Neural progenitor cell (in vitro differentiated cells): ENCODE measurements at regions not wholly inside any gene's neighbourhood (a gene's known extent, or its start where the extent isn't known, plus 50 kb on each side); places are given as distances from the start of the nearest gene placed in this dataset.

ENCODE experiments used
- DNase-seq: peaks from one replicate; pipeline ENCODE4 v3.0.0-alpha.2; 2016; ENCODE audit warnings: low spot score
- H2AFZ ChIP-seq: fragments of 200-600 bp; sonication (generic); replicated peaks from 2 replicates; pipeline ENCODE4 v1.6.1; 2016; ENCODE audit warnings: antibody characterized with exemption
- H3F3A ChIP-seq: fragments of 200-600 bp; sonication (generic); 2 replicates; pipeline ENCODE4 v1.6.1; 2016; ENCODE audit warnings: antibody characterized with exemption, low read depth
- H3K27ac ChIP-seq: fragments of 200-600 bp; sonication (generic); 2 replicates; pipeline ENCODE4 v1.5.1; 2016; ENCODE audit warnings: mild to moderate bottlenecking
- H3K27me3 ChIP-seq: fragments of 200-600 bp; sonication (generic); 2 replicates; pipeline ENCODE4 v1.6.1; 2016; ENCODE audit warnings: mild to moderate bottlenecking, moderate library complexity
- H3K36me3 ChIP-seq: fragments of 200-600 bp; sonication (generic); 2 replicates; pipeline ENCODE4 v1.5.1; 2016
- H3K4me1 ChIP-seq: fragments of 200-600 bp; sonication (generic); 2 replicates; pipeline ENCODE4 v1.6.1; 2016; ENCODE audit warnings: mixed run types
- H3K4me2 ChIP-seq: fragments of 200-600 bp; sonication (generic); 2 replicates; pipeline ENCODE4 v1.6.1; 2016
- H3K4me3 ChIP-seq: fragments of 200-600 bp; sonication (generic); 2 replicates; pipeline ENCODE4 v1.5.1; 2016
- H3K79me2 ChIP-seq: fragments of 200-600 bp; sonication (generic); 2 replicates; pipeline ENCODE4 v1.6.1; 2016; ENCODE audit warnings: low read depth
- H3K9ac ChIP-seq: fragments of 200-600 bp; sonication (generic); 2 replicates; pipeline ENCODE4 v1.6.1; 2016
- H3K9me3 ChIP-seq: fragments of 200-600 bp; sonication (generic); 2 replicates; pipeline ENCODE4 v1.5.1; 2016; ENCODE audit warnings: low read depth
- H4K20me1 ChIP-seq: fragments of 200-600 bp; sonication (generic); 2 replicates; pipeline ENCODE4 v1.6.1; 2016; ENCODE audit warnings: low read depth
- H3K27ac Mint-ChIP-seq: 3 replicates; pipeline ENCODE4 v1.8.0; 2021; ENCODE audit warnings: mixed read lengths
- H3K27me3 Mint-ChIP-seq: 2 replicates; pipeline ENCODE4 v1.8.0; 2022; ENCODE audit warnings: low read depth, mild to moderate bottlenecking, inconsistent platforms, moderate library complexity, mixed read lengths; ENCODE audit not compliant: insufficient read depth
- H3K36me3 Mint-ChIP-seq: 3 replicates; pipeline ENCODE4 v1.8.0; 2021; ENCODE audit warnings: mixed read lengths
- H3K4me1 Mint-ChIP-seq: 3 replicates; pipeline ENCODE4 v1.8.0; 2021; ENCODE audit warnings: mixed read lengths
- H3K4me3 Mint-ChIP-seq: 3 replicates; pipeline ENCODE4 v1.8.0; 2021; ENCODE audit warnings: mild to moderate bottlenecking, moderate library complexity, mixed read lengths
- H3K9me3 Mint-ChIP-seq: 3 replicates; pipeline ENCODE4 v1.8.0; 2020; ENCODE audit warnings: mixed read lengths
- CTCF ChIP-seq: fragments of 200-600 bp; sonication (generic); IDR thresholded peaks from 2 replicates; pipeline ENCODE4 v1.5.1; 2017; ENCODE audit warnings: antibody characterized with exemption, mild to moderate bottlenecking
- EZH2 ChIP-seq: fragments of 200-600 bp; sonication (generic); IDR thresholded peaks from 2 replicates; pipeline ENCODE4 v1.6.1; 2017; ENCODE audit warnings: antibody characterized with exemption, mild to moderate bottlenecking, moderate library complexity
- EZH2phosphoT487 ChIP-seq: fragments of 200-600 bp; sonication (generic); IDR thresholded peaks from 2 replicates; pipeline ENCODE4 v1.6.1; 2017; ENCODE audit warnings: antibody characterized with exemption

- H3K36me3 Mint-ChIP-seq: no peaks in the 10 kb centered on the region
- DNase-seq: no peak
- H3K9me3 Mint-ChIP-seq: no peaks in the 10 kb centered on the region
- Histone ChIP-seq H3K4me2 (no peak overlapping the region), H3K9me3 (no peaks in the 10 kb centered on the region), H3K4me1 (no peaks in the 10 kb centered on the region), H3K27me3 (no peaks in the 10 kb centered on the region), H3F3A (no peaks in the 10 kb centered on the region), H2AFZ (no peak overlapping the region), H3K79me2 (no peaks in the 10 kb centered on the region), H3K36me3 (no peaks in the 10 kb centered on the region), H4K20me1 (no peaks in the 10 kb centered on the region), H3K27ac (no peak overlapping the region), H3K9ac (no peak overlapping the region), H3K4me3 (no peak overlapping the region)
- H3K4me3 Mint-ChIP-seq: no peak overlapping the region
- TF ChIP-seq EZH2phosphoT487 (no peak), EZH2 (no peak), CTCF (no peak)
- H3K27me3 Mint-ChIP-seq: peaks cover 2% of the 10 kb centered on the region
- H3K27ac Mint-ChIP-seq: no peak overlapping the region
- H3K4me1 Mint-ChIP-seq: peaks cover 1% of the 10 kb centered on the region
Measured at GRCh38 chr6:132907914-132908313, 93.5 kb downstream of the RPS12 start.

- H3K9me3 Mint-ChIP-seq: no peaks in the 10 kb centered on the region
- no peaks in the 10 kb centered on the region for H3K27me3 ChIP-seq
- no peaks in the 10 kb centered on the region for H3F3A ChIP-seq
- TF ChIP-seq EZH2 (no peak), EZH2phosphoT487 (no peak), CTCF (no peak)
- no peak overlapping the region for H2AFZ ChIP-seq
- H3K4me1 ChIP-seq: no peaks in the 10 kb centered on the region
- no peak for DNase-seq
- no peaks in the 10 kb centered on the region for H3K36me3 Mint-ChIP-seq
- H3K4me1 Mint-ChIP-seq: peaks cover 3% of the 10 kb centered on the region
- no peaks in the 10 kb centered on the region for H3K9me3 ChIP-seq
- no peak overlapping the region for H3K4me3 Mint-ChIP-seq
- no peaks in the 10 kb centered on the region for H3K79me2 ChIP-seq
- no peak overlapping the region for H3K4me3 ChIP-seq
- no peak overlapping the region for H3K27ac Mint-ChIP-seq
- H3K27me3 Mint-ChIP-seq: peaks cover 3% of the 10 kb centered on the region
- no peak overlapping the region for H3K4me2 ChIP-seq
- H3K9ac ChIP-seq: no peak overlapping the region
- no peaks in the 10 kb centered on the region for H3K36me3 ChIP-seq
- H3K27ac ChIP-seq: no peak overlapping the region
- H4K20me1 ChIP-seq: no peaks in the 10 kb centered on the region
Measured at GRCh38 chr6:132909742-132910141, 95.4 kb downstream of the RPS12 start.

- TF ChIP-seq CTCF (no peak), EZH2 (no peak)
- no peaks in the 10 kb centered on the region for H3K9me3 Mint-ChIP-seq
- no peak for DNase-seq
- no peaks in the 10 kb centered on the region for H3K4me1 ChIP-seq
- H3K36me3 Mint-ChIP-seq: no peaks in the 10 kb centered on the region
- H3K79me2 ChIP-seq: no peaks in the 10 kb centered on the region
- no peaks in the 10 kb centered on the region for H3K36me3 ChIP-seq
- no peaks in the 10 kb centered on the region for H3K27me3 ChIP-seq
- no peaks in the 10 kb centered on the region for H3F3A ChIP-seq
- H3K27ac ChIP-seq: no peak overlapping the region
- no peak overlapping the region for H3K9ac ChIP-seq
- no peak overlapping the region for H3K4me3 Mint-ChIP-seq
- no peaks in the 10 kb centered on the region for H4K20me1 ChIP-seq
- no peaks in the 10 kb centered on the region for H3K9me3 ChIP-seq
- H3K27me3 Mint-ChIP-seq: peaks cover 3% of the 10 kb centered on the region
- H3K4me1 Mint-ChIP-seq: peaks cover 3% of the 10 kb centered on the region
- H3K4me3 ChIP-seq: no peak overlapping the region
- H2AFZ ChIP-seq: peak overlapping the region; percentile 8
- no peak overlapping the region for H3K27ac Mint-ChIP-seq
- H3K4me2 ChIP-seq: no peak overlapping the region
Measured at GRCh38 chr6:132910759-132911158, 96.4 kb downstream of the RPS12 start.
